ENCODE measurements at regions not wholly inside any gene's neighbourhood (a gene's known extent, or its start where the extent isn't known, plus 50 kb on each side); places are given as distances from the start of the nearest gene placed in this dataset.

DNA sequence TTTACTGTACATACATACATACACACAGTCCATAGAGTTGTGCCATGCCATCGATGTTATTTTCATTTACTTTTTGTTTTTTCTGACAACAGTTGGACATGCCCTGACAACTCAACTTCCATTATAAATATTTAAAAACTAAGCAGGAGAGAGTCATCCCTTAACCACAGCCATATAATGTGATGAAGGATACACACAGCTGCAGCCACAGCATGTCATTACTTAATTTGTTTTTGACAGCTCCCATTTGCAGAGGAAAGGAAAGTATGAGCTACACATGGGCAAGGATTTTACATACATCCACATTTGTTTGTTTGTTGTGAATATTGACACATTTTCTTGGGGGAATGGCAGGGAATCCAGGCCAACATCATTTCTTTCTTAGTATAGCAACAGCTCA, 91.5 kb upstream of the TUT7 start:
- ATAC-seq: no peak
- TF ChIP-seq ARNTL (CRISPR knock-in tag; IDR thresholded peaks at IDR 0.05; ENCODE audit: borderline replicate concordance, low read depth): no peak
- TF ChIP-seq ZC3H10 (CRISPR knock-in tag; IDR thresholded peaks at IDR 0.05): no peak
- TF ChIP-seq ZNF8 (CRISPR knock-in tag; IDR thresholded peaks at IDR 0.05): no peak
- no peak for TF ChIP-seq ZFP3 (CRISPR knock-in tag; IDR thresholded peaks at IDR 0.05)
- TF ChIP-seq RARB (CRISPR knock-in tag; IDR thresholded peaks at IDR 0.05): no peak
- no peak for TF ChIP-seq SNAI2 (CRISPR knock-in tag; IDR thresholded peaks at IDR 0.05)
- no peak for TF ChIP-seq GLIS3 (CRISPR knock-in tag; IDR thresholded peaks at IDR 0.05)
- no peak for TF ChIP-seq PATZ1 (CRISPR knock-in tag; IDR thresholded peaks at IDR 0.05; ENCODE audit: borderline replicate concordance)
- no peak for TF ChIP-seq TCF4 (CRISPR knock-in tag; IDR thresholded peaks at IDR 0.05; ENCODE audit: borderline replicate concordance)

- ATAC-seq: no peak
- TF ChIP-seq, protein P1, sequence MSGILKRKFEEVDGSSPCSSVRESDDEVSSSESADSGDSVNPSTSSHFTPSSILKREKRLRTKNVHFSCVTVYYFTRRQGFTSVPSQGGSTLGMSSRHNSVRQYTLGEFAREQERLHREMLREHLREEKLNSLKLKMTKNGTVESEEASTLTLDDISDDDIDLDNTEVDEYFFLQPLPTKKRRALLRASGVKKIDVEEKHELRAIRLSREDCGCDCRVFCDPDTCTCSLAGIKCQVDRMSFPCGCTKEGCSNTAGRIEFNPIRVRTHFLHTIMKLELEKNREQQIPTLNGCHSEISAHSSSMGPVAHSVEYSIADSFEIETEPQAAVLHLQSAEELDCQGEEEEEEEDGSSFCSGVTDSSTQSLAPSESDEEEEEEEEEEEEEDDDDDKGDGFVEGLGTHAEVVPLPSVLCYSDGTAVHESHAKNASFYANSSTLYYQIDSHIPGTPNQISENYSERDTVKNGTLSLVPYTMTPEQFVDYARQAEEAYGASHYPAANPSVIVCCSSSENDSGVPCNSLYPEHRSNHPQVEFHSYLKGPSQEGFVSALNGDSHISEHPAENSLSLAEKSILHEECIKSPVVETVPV (CRISPR knock-in tag; IDR thresholded peaks at IDR 0.05): no peak
- TF ChIP-seq CSDC2 (CRISPR knock-in tag; IDR thresholded peaks at IDR 0.05) (no peak), TCF4 (CRISPR knock-in tag; IDR thresholded peaks at IDR 0.05; ENCODE audit: borderline replicate concordance) (no peak), PPARA (CRISPR knock-in tag; IDR thresholded peaks at IDR 0.05; ENCODE audit: borderline replicate concordance) (no peak), RARB (CRISPR knock-in tag; IDR thresholded peaks at IDR 0.05) (no peak), TOX (CRISPR knock-in tag; IDR thresholded peaks at IDR 0.05; ENCODE audit: borderline replicate concordance) (no peak), ZNF70 (CRISPR knock-in tag; IDR thresholded peaks at IDR 0.05) (no peak)
These were observed 89.8 kb upstream of the TUT7 start for GRCh38 chr9:86443992-86444391.

GRCh38 chr9:86434039-86434726, 80.0 kb upstream of the TUT7 start:
- TF ChIP-seq ISL1 (CRISPR knock-in tag; IDR thresholded peaks at IDR 0.05) (no peak), GLIS3 (CRISPR knock-in tag; IDR thresholded peaks at IDR 0.05) (no peak), ZFP30 (CRISPR knock-in tag; IDR thresholded peaks at IDR 0.05) (no peak), BACH2 (CRISPR knock-in tag; IDR thresholded peaks at IDR 0.05; ENCODE audit: borderline replicate concordance) (no peak), RARB (CRISPR knock-in tag; IDR thresholded peaks at IDR 0.05) (no peak), OSR1 (CRISPR knock-in tag; IDR thresholded peaks at IDR 0.05) (no peak)
- TF ChIP-seq, protein P1 (CRISPR knock-in tag; IDR thresholded peaks at IDR 0.05): no peak
- peak; percentile 97 for ATAC-seq

GRCh38 chr9:86424251-86424891, 70.2 kb upstream of the TUT7 start:
- TF ChIP-seq BACH2 (CRISPR knock-in tag; IDR thresholded peaks at IDR 0.05; ENCODE audit: borderline replicate concordance) (no peak), ESRRG (CRISPR knock-in tag; IDR thresholded peaks at IDR 0.05) (no peak), GLIS3 (CRISPR knock-in tag; IDR thresholded peaks at IDR 0.05) (no peak), ZNF70 (CRISPR knock-in tag; IDR thresholded peaks at IDR 0.05) (no peak), ZNF565 (CRISPR knock-in tag; conservative IDR thresholded peaks at IDR 0.05; ENCODE audit: low read depth) (no peak), ZFP3 (CRISPR knock-in tag; IDR thresholded peaks at IDR 0.05) (no peak), ZC3H10 (CRISPR knock-in tag; IDR thresholded peaks at IDR 0.05) (no peak), ARNTL (CRISPR knock-in tag; IDR thresholded peaks at IDR 0.05; ENCODE audit: borderline replicate concordance, low read depth) (no peak), ISL1 (CRISPR knock-in tag; IDR thresholded peaks at IDR 0.05) (no peak)
- TF ChIP-seq, protein P2, sequence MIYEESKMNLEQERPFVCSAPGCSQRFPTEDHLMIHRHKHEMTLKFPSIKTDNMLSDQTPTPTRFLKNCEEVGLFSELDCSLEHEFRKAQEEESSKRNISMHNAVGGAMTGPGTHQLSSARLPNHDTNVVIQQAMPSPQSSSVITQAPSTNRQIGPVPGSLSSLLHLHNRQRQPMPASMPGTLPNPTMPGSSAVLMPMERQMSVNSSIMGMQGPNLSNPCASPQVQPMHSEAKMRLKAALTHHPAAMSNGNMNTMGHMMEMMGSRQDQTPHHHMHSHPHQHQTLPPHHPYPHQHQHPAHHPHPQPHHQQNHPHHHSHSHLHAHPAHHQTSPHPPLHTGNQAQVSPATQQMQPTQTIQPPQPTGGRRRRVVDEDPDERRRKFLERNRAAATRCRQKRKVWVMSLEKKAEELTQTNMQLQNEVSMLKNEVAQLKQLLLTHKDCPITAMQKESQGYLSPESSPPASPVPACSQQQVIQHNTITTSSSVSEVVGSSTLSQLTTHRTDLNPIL (CRISPR knock-in tag; IDR thresholded peaks at IDR 0.05; ENCODE audit: low read depth): no peak
- TF ChIP-seq, protein P1 (CRISPR knock-in tag; IDR thresholded peaks at IDR 0.05): no peak
- ATAC-seq: no peak; the same call in 2 of the 3 replicates
